Left forelimb (tissue), 1 donor: ENCODE measurements at regions not wholly inside any gene's neighbourhood (a gene's known extent, or its start where the extent isn't known, plus 50 kb on each side); places are given as distances from the start of the nearest gene placed in this dataset.
"Not testable (repeated sequence)": the region's sequence is repeated elsewhere in the genome, so short reads cannot be mapped to it uniquely, and the experiment has no call there.

Source experiments
- DNase-seq: peaks from one replicate; pipeline ENCODE4 v3.0.0-alpha.2; 2018; ENCODE audit warnings: low spot score

GRCh38 chr6:2376429-2377355 lies 131.3 kb upstream of the GMDS start:
- DNase-seq: no peak

- no peak for DNase-seq
Observed at GRCh38 chr6:2375443-2375842, 130.0 kb upstream of the GMDS start.

GRCh38 chr6:2369606-2370005 lies 124.2 kb upstream of the GMDS start:
- DNase-seq: no peak

DNA sequence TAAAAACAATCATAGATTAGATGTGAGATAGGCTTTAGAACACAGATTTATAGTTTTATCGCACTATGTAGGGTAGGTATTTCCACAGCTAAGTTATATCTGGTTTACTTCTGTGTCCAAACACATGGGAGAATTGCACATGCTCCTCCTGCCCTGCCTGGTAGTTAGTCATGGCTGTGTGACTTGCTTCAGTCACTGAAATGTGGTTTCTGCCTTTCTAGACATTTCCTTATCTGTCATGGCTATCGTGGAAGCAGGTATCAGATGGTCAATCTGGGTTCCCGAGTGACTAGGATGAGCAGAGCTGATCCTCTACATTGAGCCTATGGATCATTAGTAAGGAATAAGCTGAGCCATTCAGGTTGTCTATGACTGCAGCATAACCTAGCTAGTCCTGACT lies 117.8 kb upstream of the GMDS start:
- DNase-seq: no peak

DNA sequence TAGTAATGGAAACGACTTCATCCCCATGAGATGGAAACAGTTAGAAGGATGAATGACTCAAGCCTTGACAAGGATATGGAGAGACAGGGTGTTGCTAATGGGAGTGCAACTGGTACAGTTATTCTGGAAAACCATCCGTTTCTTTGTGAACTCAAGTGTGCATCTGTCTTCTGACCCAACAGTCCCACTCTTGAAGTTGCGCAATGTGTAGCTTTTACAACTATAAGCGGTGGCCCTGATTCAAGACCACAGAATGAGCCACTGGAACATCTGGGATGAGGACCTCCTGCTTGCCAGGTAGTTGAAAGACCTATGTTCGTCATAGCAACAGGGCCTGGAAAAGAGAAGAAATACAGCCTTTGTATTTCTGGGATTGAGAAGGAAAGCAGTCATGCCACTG lies 115.8 kb upstream of the GMDS start:
- DNase-seq: no peak

DNA sequence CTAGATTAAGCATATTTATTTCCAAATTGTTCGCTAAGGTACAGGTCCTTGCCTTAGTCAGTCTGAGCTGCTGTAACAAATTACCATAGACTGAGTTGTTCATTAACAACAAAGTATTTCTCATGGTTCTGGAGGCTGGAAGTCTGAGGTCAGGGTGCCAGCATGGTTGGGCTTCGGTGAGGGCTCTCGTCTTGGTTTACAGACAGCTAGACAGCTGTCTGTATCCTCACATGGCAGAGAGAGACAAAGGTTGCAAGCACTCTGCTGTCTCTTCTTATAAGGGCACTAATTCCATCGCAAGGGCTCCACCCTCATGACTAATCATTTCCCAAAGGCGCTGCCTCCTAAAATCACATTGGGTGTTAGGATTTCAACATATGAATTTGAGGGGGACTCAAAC lies 115.3 kb upstream of the GMDS start:
- no peak for DNase-seq

DNA sequence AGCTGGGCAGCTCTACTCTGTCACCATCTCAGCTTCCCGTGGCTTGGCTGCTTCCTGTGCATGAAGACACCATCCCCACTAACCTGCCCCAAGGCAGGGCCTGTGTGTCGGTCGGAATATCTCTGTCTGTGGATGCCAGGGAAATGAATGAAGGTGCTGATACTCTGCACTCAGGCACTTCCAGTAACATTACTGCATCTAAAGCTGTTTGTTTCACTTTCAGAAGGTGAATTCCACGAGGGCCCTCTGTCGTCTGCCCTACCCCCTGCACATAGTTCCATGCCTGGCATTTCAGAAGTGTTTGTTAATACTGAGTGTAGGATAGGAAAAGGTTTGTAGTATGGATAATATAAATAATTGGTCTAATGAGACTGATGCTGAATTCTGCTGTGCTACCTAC lies 114.7 kb upstream of the GMDS start:
- DNase-seq: no peak

DNA sequence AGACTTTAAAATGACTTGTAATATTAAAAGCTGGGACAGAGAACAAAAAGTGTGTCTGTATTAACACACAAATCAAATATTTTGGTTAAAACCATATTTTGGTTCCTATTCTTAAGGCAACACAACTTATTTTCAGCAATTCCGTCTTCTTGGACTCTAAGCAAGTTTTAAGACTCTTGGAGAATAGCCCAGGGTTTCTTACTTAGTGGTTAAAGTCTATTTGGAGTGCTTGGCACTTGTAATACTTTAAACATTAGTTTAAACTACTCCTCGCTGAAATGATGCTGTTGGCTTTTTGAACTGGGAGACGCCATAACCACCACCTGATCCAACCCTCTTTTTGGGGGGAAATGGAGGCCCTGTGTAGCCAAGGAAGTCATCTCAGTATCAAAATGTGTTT lies 109.7 kb upstream of the GMDS start:
- DNase-seq: no peak

GRCh38 chr6:2354138-2354491 lies 108.7 kb upstream of the GMDS start:
- no peak for DNase-seq

- DNase-seq: peak; percentile 70
Observed at GRCh38 chr6:2353412-2354137, 108.2 kb upstream of the GMDS start.

- DNase-seq: no peak
Observed at GRCh38 chr6:2351807-2352431, 106.5 kb upstream of the GMDS start.

- no peak for DNase-seq
Observed at GRCh38 chr6:2351090-2351489, 105.7 kb upstream of the GMDS start.

- DNase-seq: no peak
Observed at GRCh38 chr6:2346078-2346477, 100.7 kb upstream of the GMDS start.

GRCh38 chr6:2344319-2344905 lies 99.0 kb upstream of the GMDS start:
- no peak for DNase-seq

- DNase-seq: no peak
Observed at GRCh38 chr6:2327591-2327990, 82.2 kb upstream of the GMDS start.

- DNase-seq: no peak
Observed at GRCh38 chr6:2324166-2324953, 79.0 kb upstream of the GMDS start.

DNA sequence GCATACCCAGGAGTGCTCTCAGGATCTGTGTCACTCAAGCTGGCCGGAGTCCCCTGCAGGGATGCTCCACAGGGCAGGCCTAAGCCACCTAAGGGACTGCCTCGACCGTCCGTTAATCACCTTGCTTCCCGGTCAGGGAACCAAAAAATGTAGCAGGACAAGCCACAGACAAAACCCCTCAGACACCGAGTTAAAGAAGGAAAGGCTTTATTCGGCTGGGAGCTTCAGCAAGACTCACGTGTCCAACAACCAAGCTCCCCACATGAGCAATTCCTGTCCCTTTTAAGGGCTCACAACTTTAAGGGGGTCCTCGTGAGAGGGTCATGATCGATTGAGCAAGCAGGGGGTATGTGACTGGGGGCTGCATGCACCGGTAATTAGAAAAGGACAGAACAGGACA lies 72.1 kb upstream of the GMDS start:
- DNase-seq: not testable (repeated sequence)

DNA sequence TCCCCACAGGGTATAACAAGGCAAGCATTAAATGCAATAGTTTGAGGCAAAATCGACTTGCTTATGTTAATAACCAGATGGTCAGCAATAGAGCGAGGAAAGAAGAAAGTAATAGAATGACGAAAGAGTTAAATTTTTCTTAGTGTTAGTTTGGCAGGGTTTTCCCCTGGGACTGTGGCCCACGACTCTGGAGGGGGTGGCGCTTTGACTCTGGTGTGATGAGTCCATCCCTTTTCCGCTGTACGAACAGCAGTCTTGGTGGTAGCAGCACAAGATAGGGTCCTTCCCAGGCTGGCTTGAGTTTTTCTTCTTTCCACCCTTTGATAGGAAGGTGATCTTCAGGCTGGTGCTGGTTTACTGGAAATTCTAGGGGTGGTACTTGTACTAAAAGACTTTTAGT lies 69.2 kb upstream of the GMDS start:
- no peak for DNase-seq

- no peak for DNase-seq
Observed at GRCh38 chr6:2310042-2310441, 64.6 kb upstream of the GMDS start.

DNA sequence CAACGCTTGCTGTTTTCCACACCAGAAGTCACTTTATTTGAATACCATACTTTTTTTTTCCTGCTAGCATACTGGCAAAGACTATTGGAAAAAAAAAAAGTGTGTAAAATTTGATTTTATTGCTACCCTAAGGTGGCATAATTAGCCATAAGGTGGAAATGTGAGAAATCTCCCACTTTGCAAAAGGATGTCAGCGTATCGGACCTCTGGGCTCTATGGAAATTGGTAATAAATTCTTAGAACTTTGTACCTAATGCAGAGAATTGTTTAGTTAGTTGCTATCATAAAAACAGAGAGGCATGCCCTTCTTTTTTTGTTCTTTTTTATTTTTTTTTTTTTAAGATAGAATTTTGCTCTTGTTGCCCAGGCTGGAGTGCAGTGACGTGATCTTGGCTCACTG lies 63.7 kb upstream of the GMDS start:
- no peak for DNase-seq

GRCh38 chr6:2307799-2308198 lies 62.4 kb upstream of the GMDS start:
- DNase-seq: no peak

DNA sequence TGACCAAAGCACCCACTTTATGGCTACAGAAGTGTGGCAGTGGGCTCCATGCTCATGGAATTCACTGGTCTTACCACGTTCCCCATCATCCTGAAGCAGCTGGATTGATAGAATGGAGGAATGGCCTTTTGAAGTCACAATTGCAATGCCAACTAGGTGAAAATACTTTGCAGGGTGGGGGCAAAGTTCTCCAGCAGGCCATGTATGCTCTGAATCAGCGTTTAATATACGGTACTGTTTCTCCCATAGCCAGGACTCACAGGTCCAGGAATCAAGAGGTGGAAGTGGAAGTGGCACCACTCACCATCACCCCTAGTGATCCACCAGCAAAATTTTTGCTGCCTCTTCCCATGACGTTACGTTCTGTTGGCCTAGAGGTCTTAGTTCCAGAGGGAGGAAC lies 60.5 kb upstream of the GMDS start:
- DNase-seq: no peak
